NCI-H146 treated with DMSO at 0.1 percent for 48 hours (cell line): ENCODE measurements at regions not wholly inside any gene's neighbourhood (a gene's known extent, or its start where the extent isn't known, plus 50 kb on each side); places are given as distances from the start of the nearest gene placed in this dataset.

Experiments used
- DNase-seq: peaks from one replicate; lab custom pipeline; 2025; ENCODE audit not compliant: unreplicated experiment; lab: John Stamatoyannopoulos, UW

GRCh38 chr2:66888791-66889631, 454.1 kb downstream of the MEIS1 start:
- DNase-seq, result no peak

GRCh38 chr2:66889632-66889882, 454.6 kb downstream of the MEIS1 start:
- no peak for DNase-seq

GRCh38 chr2:66890166-66890742, 455.3 kb downstream of the MEIS1 start:
- no peak for DNase-seq

DNA sequence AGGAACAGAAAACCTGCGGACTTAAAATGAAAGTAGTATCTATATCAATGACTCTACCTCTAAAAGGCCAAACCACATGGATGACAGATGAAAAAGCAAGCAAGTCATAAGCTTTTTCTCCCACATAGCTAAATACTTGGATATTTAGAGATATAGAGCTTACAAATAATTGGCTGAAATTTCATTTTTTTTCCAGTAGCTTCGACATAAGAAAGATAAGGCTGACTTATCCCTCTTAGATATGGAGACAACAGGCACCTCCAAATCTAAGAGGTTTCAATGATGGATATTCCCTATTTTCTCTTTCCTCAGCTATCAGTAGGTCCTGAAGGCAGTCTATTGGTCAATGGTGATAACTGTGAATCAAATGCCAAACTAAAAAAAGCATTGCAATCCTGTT, 460.3 kb downstream of the MEIS1 start:
- DNase-seq, result no peak

DNA sequence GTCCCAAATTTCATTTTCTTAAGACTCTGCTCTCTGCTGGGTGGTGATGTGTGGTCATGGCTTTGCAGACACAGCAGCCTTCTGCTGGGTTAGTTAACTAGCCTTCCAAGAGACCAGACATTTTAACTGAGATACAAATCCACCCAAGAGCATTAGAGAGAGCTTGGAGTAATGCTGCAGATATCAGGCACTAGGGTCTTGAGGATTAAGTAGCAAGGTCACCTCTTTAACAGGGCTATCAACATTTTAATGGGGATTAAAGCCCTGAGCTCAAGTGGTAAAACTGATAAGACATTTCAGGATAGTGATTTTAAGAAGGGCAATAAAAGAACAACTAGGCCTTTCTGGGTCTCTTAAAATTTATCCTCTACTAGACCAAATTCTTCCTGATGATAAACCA, 461.2 kb downstream of the MEIS1 start:
- DNase-seq, result no peak

GRCh38 chr2:66897181-66897580, 462.3 kb downstream of the MEIS1 start:
- no peak for DNase-seq

- no peak for DNase-seq
Observed at GRCh38 chr2:66897691-66898150, 462.8 kb downstream of the MEIS1 start.

- no peak for DNase-seq
Observed at GRCh38 chr2:66899109-66899508, 464.2 kb downstream of the MEIS1 start.

- DNase-seq, result no peak
Observed at GRCh38 chr2:66899648-66900047, 464.7 kb downstream of the MEIS1 start.

- DNase-seq, result no peak
Observed at GRCh38 chr2:66901344-66901743, 466.4 kb downstream of the MEIS1 start.

GRCh38 chr2:66903183-66903582, 468.3 kb downstream of the MEIS1 start:
- no peak for DNase-seq

DNA sequence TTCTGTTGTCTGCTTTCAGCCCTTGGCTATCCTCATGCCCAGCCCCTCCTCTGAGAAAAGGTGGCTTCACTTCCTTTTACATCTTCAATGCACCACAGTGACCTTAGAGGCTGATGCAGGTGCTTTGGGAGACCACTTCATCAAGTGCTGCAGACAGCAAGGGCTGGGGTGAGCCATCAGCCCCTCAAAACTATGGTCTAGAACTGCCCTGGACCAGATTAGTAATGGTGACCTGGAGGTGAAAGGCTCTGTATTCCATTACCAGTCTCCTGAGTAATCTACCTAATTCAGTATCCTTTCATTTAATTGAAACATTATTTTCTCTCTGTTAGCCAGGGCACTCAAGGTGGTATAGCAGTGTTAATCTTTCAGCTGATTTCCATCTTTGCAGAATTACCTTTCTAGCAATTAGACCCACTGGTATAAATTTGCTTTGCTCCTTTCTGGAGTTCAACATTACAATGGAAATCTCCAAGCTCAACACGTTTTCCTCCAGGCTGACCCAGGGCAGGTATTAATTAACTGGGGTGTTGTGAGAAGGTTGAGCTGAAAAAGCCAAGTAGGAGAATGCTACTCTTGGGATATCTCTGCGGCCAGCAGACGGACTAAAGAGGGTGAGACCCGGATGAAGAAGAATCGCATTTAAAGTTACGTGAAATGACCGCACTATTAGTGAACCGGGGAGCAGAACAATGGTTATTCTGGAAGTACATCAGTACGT, 469.0 kb downstream of the MEIS1 start:
- no peak for DNase-seq

GRCh38 chr2:66915237-66915636, 480.3 kb downstream of the MEIS1 start:
- no peak for DNase-seq

GRCh38 chr2:66919286-66919685, 477.8 kb upstream of the ETAA1 start:
- no peak for DNase-seq

DNA sequence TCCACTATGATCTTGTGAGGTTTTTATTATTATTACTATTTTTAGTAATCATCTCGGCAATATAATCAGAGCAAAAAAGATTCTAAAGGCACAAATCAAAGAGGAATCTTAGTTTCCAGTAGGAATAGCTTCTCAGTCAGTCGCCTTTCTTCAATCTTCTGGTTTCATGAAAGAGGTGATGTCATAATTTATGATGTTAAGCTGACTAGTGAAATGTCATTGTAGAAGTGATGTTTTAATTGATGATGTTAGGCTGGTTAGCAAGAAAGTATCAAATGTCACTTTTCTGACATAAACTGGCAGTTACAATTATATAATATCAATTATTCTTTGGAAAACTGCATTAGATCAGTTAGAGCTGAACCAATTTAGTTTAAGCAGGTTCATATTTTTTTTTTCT, 476.7 kb upstream of the ETAA1 start:
- no peak for DNase-seq

DNA sequence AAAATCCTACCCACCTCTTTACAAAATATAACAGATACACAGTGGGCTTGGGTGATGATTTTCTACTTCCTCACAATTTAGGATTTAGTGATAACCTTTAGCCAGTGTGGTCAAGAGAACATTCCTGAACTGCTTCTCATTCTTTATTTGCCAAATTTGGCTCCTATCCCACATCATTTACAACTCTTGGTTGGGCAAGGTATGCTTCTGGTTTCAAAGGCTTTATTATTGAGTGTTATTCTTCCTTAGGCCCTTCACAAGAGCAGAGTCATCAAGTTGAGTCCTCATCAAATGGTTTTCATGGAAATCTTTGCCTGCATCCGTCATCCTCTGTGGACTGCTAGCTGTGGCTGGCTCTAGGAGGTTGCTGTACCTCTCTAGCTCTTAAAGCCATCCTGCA, 472.0 kb upstream of the ETAA1 start:
- no peak for DNase-seq

DNA sequence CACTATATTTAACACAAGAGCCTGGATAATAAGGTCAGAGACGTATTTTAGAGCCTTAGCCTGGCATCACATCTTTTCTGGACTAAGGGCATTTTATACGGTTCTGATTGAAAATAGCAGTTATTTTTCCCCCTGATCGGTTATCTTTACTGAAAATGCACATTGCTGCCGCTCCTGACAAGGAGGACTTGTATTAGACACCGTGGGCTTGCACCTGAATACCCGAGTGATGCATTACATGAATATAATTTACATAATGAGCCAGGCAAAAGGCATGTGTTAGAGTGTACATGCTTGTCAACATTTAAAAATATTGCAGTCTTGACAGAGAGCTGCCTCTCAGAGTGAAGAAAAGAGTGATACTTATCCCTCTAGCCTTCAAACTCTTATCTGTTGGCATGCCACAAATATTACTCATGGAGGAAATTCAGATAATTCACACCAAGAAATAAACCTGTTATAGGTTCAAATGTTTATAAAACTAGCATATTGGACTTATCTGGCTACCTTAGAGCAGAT, 470.5 kb upstream of the ETAA1 start:
- no peak for DNase-seq

- DNase-seq, result no peak
Observed at GRCh38 chr2:66929632-66930338, 467.3 kb upstream of the ETAA1 start.

GRCh38 chr2:66930339-66931220, 466.6 kb upstream of the ETAA1 start:
- DNase-seq, result no peak

GRCh38 chr2:66938471-66938967, 458.6 kb upstream of the ETAA1 start:
- DNase-seq, result no peak
